Left kidney (tissue), 1 donor: ENCODE measurements at regions not wholly inside any gene's neighbourhood (a gene's known extent, or its start where the extent isn't known, plus 50 kb on each side); places are given as distances from the start of the nearest gene placed in this dataset.

Experiments used
- DNase-seq: peaks from one replicate; pipeline ENCODE4 v3.0.0-alpha.2; 2013

GRCh38 chr16:80176114-80176513 is 364.7 kb upstream of the DYNLRB2 start:
- DNase-seq = no peak

- no peak for DNase-seq
These were observed 365.8 kb upstream of the DYNLRB2 start for GRCh38 chr16:80175011-80175410.

- DNase-seq = no peak
These were observed 366.4 kb upstream of the DYNLRB2 start for GRCh38 chr16:80174416-80174815.

GRCh38 chr16:80171746-80172145 is 369.0 kb upstream of the DYNLRB2 start:
- no peak for DNase-seq

- no peak for DNase-seq
These were observed 369.6 kb upstream of the DYNLRB2 start for GRCh38 chr16:80171199-80171598.

GRCh38 chr16:80167657-80168390 is 373.0 kb upstream of the DYNLRB2 start:
- peak; percentile 61 for DNase-seq

GRCh38 chr16:80166082-80166481 is 374.7 kb upstream of the DYNLRB2 start:
- DNase-seq = no peak

GRCh38 chr16:80164966-80165550 is 375.7 kb upstream of the DYNLRB2 start:
- no peak for DNase-seq

- DNase-seq = no peak
These were observed 377.5 kb upstream of the DYNLRB2 start for GRCh38 chr16:80163339-80163738.

GRCh38 chr16:80161799-80162739 is 378.7 kb upstream of the DYNLRB2 start:
- DNase-seq = no peak

GRCh38 chr16:80158766-80159165 is 382.0 kb upstream of the DYNLRB2 start:
- no peak for DNase-seq

- DNase-seq = no peak
These were observed 389.1 kb upstream of the DYNLRB2 start for GRCh38 chr16:80151722-80152111.

- DNase-seq = no peak
These were observed 389.6 kb upstream of the DYNLRB2 start for GRCh38 chr16:80150978-80151721.

GRCh38 chr16:80148826-80149225 is 392.0 kb upstream of the DYNLRB2 start:
- no peak for DNase-seq

GRCh38 chr16:80147026-80147655 is 393.7 kb upstream of the DYNLRB2 start:
- no peak for DNase-seq

GRCh38 chr16:80144191-80144590 is 396.6 kb upstream of the DYNLRB2 start:
- no peak for DNase-seq

- no peak for DNase-seq
These were observed 397.9 kb upstream of the DYNLRB2 start for GRCh38 chr16:80142940-80143339.

- DNase-seq = no peak
These were observed 398.5 kb upstream of the DYNLRB2 start for GRCh38 chr16:80142281-80142680.

GRCh38 chr16:80129791-80130190 is 411.0 kb upstream of the DYNLRB2 start:
- no peak for DNase-seq

- no peak for DNase-seq
These were observed 415.1 kb upstream of the DYNLRB2 start for GRCh38 chr16:80125677-80126076.

- no peak for DNase-seq
These were observed 417.6 kb upstream of the DYNLRB2 start for GRCh38 chr16:80123189-80123588.

GRCh38 chr16:80122115-80122514 is 418.7 kb upstream of the DYNLRB2 start:
- peak; percentile 50 for DNase-seq
